Fibroblast of skin of scalp (primary cell): ENCODE measurements at regions not wholly inside any gene's neighbourhood (a gene's known extent, or its start where the extent isn't known, plus 50 kb on each side); places are given as distances from the start of the nearest gene placed in this dataset.
"Not testable (repeated sequence)": the region's sequence is repeated elsewhere in the genome, so short reads cannot be mapped to it uniquely, and the experiment has no call there.

Source experiments
- DNase-seq: peaks from one replicate; pipeline ENCODE4 v3.0.0-alpha.2; 2013

DNA sequence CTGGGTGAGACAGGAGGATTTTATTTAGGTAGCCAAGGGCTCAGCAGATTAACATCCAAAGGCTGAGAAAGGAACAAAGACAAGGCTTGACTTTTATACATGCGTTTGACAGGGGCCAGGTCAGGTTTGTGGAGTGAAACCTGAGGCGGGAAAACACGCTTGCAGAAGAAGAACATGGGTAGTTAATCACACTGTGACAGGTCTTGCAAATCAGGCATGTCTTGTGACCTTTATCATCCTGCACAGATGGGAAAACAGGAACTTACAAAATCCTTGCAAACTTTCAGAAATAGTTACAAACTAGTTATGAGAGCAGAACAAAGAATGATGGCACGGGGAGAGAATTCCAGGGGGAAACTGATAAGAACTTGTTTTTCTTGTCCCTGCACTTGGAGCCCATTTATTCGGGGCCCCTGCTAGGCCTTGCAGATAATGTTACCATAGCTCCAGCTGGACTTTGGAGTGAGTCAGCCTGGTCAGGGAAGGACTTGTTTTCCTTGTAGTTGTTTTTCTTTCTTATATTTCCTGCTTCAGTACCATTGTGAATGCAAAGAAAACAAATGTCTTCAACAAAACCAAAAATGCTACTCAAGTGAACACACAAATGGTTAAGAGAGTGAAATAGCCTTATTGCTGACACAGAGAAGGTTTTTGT, 965.9 kb upstream of the ROBO1 start:
- DNase-seq = peak; percentile 35

DNA sequence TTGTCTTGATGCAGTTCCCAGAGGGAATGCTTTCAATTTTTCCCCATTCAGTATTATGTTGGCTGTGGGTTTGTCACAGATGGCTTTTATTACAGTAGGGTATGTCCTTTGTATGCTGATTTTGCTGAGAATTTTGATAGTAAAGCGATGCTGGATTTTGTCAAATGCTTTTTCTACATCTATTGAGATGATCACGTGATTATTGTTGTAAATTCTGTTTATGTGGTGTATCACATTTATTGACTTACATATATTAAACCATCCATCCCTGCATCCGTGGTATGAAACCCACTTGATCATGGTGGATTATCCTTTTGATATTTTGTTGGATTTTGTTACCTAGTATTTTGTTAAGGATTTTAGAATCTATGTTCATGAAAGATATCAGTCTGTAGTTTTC, 959.8 kb upstream of the ROBO1 start:
- not testable (repeated sequence) for DNase-seq

DNA sequence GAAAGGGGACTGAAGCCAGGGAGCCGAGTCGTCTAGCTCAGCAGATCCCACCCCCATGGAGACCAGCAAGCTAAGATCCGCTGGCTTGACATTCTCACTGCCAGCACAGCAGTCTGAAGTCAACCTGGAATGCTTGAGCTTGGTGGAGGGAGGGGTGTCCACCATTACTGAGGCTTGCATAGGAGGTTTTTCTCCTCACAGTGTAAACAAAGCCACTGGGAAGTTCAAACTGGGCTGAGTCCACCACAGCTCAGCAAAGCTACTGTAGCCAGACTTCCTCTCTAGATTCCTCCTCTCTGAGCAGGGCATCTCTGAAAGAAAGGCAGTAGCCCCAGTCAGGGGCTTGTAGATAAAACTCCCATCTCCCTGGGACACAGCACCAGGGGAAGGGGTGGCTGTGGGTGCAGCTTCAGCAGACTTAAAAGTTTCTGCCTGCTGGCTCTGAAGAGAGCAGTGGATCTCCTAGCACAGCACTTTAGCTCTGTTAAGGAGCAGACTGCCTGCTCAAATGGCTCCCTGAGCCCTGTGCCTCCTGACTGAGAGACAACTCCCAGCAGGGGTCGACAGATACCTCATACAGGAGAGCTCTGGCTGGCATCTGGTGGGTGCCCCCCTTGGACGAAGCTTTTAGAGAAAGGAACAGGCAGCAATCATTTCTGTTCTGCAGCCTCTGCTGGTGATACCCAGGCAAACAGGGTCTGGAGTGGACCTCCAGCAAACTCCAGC, 942.0 kb upstream of the ROBO1 start:
- DNase-seq = not testable (repeated sequence)

DNA sequence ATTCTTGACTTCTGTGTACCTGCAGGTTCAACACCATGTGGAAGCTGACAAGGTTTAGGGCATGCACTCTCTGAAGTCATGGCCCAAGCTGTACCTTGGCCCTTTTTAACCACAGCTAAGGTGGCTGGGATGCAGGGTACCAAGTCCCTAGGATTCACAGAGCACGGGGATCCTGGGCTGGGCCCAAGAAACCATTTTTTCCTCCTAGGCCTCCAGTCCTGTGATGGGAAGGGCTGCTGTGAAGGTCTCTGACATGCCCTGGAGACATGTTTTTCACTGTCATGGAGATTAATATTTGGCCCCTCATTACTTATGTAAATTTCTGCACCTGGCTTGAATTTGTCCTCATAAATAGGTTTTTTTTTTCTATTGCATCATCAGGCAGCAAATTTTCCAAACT, 937.5 kb upstream of the ROBO1 start:
- DNase-seq = no peak

DNA sequence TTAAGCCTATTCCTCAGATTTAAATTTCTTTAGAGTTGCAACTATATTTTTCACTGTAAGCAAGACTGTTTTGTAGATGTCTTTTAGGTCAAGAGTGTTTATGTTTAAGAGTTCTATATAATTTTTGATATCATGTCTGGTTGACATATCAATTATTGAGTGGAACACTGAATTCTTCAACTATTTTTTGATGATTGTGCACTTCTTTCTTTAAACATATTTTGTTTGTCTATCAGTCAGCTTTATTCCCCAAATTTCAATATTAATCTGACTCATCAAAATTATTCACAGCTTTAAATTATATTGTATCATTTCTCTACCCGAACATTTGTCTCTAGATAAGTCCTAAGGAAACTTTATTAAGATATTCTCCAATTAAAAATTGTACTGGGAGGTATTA, 933.6 kb upstream of the ROBO1 start:
- DNase-seq = no peak

DNA sequence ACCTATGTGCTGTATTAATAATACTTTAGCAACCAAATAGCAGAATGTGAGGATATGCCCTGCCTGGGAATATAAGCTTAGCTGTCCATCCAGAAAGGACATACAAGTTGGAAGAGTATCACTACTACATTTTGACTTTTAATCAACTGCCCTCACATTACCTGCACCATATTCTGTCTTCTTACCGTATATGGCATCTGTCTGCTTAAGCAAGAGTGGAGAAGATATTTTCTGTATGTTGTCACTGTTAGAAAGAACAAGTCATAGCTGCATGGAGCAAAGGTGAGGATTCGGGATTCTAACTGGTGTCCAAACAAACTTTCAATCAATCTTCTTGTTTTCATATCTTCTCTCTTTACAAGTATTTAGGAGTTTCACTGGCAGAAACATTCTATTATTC, 929.5 kb upstream of the ROBO1 start:
- DNase-seq = no peak

DNA sequence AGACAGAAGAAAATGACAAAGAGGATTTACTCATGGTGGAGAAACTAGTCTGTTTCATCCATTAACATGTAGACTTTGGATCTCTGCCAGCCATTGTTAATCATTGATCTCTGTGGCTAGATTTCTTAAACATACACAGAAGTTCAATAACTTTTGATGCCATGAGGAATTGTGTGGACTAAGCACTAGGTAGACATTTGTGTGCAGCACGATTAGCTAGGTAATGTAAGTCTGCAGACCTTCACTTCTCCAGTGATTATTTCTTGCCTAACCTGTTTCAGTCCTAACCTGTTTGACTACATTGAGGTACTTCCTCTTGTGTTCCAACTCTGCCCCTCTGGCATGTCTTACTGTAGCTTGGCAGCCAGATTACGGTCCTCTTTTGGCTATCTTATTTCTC, 928.5 kb upstream of the ROBO1 start:
- no peak for DNase-seq

DNA sequence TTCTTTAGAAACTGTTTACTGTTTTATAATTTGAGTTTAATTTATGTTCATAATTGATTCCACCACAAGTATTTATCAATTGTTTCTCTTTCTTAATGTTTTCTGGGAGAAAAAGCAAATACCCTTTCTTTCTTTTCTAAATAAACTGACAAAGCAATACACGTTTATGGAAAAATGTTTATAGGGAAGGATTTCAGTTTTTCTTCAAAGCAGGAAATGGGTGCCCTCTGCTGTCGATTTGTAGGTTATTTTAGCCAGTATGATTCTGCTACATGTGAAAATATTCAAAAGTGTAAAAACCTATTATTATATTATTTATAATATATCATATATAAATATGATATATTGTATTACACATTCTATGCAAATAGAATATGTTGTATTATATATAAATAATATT, 921.0 kb upstream of the ROBO1 start:
- DNase-seq = peak; percentile 27

DNA sequence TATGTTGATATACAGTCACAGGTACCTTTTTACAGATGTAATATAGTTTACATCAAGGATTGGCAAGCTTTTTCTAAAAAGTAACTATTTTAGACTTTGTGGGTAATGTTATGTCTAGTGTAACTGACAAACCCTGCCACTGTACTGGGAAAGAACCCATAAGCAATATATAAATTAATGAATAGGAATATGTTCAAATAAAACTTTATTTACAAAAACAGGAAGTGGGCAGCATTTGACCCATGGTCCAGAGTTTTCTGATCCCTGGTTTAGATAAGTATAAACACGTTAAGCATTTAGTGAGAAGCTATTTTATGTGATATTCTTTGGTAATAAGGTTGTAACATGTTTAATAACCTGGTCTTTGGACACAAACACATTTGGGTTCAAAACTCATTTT, 915.2 kb upstream of the ROBO1 start:
- DNase-seq = no peak

DNA sequence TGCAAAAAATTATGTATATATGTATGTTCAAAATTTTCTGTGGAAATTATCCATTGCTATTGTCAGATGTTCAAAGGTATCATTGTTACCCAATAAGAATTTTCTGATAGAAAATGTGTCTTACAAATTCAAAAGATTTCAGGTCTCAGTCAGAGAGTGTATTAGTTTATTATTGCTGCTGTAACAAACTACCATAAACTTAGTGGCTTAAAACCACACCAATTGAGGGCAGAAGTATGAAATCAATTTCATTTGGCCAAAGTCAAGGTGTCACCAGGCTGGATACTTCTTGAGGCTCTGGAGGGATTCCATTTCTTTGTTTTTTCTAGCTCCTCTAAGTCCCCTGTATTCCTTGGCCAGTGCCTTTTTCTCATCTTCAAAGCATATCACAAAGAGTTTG, 914.4 kb upstream of the ROBO1 start:
- no peak for DNase-seq

DNA sequence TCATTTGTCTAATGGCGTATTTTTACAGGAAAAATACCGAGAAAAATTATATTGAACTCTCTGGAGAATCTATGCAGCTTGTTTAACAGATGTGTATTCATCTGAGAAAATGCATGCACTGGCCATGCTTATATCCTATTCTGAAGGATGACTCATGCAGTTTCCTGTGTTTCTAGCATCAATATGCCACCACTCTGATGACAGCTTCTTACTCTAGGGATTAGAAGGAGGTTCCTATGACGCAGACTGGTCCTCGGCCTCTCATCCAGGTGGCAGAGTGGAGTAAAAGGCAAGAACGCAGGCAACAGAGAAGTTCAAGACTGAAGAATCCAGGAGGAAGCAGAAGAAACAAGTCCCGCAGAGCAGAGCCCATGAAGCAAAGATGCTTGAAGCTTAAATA, 910.0 kb upstream of the ROBO1 start:
- peak; percentile 35 for DNase-seq

DNA sequence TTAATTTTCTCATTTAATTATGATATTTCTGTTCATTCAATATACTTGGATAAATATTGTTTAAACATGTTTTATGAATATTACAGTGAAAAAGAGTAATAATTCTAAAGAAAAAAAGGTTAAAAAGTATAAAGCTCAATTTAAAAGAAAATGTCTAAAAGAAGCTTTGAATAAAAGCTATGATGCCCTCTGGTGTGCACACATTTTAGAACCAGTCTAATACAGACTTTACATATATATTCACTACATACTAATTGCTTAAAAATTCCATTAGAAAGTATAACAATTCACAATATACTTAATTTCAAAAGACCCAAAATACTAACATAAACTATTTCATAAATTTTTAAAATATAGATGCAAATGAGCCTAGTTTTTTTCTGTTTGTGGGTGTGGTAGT, 909.1 kb upstream of the ROBO1 start:
- DNase-seq = no peak

DNA sequence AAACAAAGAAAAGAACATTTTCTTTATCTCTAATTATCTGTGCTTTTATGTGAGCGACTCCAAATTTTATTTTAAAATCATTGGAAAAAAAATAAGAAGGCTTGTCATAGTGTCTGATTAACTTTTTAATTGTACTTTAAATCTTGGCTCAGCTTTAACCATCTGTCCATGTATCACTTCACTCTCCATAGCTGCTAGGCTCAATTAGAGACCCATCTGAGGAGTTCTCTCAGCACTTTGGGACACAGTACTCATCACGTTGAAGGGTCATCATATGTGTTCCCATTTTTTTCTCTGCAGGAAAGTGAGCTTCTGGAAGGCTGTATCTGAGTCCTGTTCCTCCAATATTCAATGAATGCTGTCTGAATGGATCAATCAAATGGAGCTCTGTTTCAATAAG, 908.5 kb upstream of the ROBO1 start:
- DNase-seq = no peak

DNA sequence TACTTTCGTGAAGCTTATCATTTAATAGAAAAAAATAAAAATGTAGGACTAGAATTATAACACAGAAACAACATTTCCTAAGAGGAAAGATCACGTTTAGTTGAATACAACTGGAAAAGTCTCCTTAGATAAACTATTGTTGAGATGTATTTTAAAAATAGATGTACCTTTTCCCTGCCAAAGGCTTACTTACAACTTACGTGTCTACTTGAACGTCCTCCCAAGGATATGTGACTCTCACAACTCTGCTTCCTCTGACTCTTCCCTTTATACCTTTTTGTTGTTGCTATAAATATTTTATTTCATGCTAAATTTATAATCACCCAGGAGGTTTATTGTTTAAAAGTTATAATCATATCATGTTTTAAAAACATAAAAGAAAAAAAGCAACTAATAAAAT, 908.0 kb upstream of the ROBO1 start:
- DNase-seq = no peak

DNA sequence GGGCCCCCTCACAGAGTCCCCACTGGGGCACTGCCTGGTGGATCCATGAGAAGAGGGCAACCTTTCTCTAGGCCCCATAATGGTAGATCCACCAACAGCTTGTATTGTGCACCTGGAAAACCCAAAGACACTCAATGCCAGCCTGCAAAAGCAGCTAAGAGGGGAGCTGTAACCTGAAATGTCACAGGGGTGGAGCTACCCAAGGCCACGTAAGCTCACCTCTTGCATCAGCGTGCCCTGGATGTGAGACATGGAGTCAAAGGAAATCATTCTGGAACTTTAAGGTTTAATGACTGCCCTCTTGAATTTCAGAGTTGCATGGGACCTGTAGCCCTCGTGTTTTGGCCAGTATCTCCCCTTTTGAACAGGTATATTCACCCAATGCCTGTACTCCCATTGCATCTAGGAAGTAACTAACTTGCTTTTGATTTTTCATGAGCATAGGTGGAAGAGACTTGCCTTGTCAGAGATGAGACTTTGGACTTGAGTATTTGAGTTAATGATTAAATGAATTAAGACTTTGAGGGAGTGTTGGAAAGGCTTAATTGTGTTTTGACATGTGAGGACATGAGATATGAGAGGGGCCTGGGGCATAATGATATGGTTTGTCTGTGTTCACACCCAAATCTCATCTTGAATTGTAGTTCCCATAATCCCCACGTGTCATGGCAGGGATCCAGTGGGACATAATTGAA, 900.9 kb upstream of the ROBO1 start:
- no peak for DNase-seq

DNA sequence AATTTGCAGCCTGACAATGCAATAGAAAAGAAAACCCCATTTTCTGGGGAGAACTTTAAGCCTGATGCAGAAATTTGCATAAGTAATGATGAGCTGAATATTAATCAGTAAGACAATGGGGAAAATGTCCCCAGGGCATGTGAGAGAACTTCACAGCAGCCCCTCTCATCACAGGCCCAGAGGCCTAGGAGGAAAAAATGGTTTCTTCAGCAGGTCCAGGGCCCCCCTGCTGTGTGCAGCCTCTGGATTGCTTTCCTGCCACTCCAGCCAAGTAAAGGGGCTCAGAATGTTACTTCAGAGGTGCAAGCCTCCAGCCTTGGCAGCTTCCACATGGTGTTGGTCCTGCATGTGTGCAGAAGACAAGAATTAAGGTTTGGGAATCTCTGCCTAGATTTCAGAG, 900.3 kb upstream of the ROBO1 start:
- DNase-seq = no peak

DNA sequence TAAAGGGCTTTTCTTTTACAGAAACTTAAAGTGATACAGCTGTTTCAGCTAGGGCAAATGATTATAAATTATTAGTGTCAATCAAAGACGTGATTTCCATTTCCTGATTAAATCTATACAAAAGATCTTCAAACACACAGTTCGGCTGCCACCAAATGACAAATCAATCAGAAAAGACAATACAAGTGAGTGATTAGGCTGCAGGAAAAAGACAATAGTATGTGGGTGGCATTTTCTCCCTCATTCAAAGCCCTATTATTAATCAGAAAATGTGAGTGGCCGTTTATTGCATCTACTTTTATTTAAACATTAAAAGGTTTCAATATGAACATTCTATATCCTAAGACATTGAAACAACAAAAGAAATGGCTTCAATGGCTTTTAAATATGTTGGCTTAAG, 895.6 kb upstream of the ROBO1 start:
- DNase-seq = no peak

DNA sequence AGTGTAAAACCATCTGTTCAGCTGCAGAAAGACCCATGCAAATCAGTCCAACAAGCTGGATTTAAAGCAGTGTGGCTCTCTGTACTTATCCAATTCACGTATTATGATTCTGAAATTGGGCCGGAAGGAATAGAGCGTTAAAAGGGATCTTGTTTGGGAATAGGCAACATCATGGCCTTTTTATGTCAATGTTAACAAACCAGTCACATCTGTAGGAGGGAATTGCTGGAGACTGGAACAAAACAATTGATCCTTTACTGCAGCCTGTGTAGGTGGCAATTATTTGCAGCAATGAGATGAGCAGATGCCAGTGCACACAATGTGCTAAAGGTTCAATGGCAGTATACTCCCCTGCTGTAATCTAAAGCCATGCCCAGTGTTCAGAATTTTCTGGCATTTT, 887.4 kb upstream of the ROBO1 start:
- DNase-seq = no peak

DNA sequence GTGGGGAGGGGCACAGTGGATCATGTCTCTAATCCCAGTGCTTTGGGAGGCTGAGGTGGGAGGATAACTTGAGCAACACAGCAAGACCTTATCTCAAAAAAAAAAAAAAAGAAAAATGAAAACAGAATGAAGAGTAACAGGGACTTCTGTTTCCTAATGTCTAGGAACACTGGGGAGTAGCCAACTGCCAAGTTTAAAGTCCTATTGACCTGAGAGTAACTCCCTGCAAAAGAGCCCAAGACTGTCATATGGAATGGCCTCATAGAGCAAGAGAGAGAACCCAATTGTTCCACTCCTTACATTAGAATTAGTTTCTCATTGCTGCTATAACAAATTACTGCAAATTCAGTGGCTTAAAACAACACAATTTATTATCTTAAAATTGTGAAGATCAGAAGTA, 881.4 kb upstream of the ROBO1 start:
- DNase-seq = no peak

DNA sequence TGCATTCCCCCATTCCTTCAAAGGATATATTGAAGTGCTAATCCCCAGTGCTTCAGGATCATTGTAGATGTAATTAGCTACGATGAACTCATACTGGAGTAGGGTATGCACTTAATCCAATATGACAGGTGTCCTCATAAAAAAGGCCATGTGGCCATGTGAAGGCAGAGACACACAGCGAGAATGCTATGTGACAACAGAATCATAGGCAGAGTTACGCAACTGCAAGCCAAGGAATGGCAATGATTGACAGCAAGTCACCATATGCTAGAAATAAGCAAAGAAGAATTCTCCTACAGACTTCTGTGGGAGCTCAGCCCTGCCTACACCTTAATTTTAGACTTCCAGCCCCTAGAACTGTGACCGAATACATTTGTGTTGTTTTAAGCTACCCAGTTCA, 875.6 kb upstream of the ROBO1 start:
- no peak for DNase-seq

DNA sequence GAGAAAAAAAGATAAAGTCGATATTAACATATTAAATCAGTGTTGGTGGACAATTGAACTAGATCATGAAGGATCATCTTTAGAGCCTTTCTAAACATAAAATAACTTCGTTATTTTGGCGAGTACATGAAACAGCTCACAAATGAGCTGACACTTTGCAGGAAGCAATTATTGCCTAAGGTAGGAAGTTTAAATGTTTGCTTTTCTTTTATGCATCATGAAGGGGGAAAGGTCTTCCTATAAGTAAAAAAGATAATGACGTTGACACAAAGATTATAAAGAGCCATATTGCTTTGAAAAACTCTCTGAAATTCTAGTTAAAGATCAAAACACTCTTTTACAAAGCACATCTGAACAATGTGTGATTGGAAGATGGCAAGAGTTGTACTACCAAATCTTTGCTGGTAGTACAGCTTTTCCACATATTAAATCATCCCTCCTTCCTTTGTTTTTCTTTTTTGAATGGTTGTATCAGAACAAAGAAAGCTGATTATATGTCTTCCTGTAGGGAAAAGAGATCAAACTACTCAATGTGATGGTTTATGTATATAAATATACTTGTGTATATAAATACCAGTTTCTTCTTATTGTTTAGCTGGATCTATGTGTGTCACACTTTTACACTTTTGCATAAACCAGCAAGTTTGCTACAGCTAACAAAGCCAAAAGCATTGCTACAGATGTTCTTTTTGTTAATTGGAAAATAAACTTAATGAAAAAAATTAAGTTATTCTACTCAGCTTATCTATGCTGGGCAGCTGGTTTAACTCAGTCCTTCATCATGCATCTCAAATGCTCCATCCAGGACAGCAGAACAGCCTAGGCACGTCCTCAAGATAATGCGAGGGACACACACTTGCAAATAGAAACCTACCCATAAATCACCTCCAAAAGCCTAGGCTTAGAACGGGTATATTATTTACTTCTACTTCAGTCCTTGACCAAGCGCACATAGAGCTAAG, 850.8 kb upstream of the ROBO1 start:
- no peak for DNase-seq

DNA sequence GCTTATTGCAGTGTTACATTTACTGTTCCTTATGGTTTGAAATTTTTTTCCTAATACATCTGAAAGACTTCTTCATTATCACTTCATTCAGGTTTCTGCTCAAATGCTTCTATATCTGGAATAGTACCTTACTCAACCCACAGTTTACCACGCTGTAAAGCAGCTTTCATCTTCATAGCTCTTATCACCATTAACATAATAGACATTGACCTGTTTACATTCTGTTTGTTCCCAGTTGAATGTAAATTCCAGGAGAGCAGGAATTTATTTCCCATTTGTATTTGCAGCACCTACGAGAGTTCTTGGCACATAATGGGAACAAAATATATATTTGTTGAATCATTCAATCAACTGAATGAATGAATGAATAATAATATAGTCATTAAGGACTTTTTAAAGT, 844.6 kb upstream of the ROBO1 start:
- DNase-seq = no peak

DNA sequence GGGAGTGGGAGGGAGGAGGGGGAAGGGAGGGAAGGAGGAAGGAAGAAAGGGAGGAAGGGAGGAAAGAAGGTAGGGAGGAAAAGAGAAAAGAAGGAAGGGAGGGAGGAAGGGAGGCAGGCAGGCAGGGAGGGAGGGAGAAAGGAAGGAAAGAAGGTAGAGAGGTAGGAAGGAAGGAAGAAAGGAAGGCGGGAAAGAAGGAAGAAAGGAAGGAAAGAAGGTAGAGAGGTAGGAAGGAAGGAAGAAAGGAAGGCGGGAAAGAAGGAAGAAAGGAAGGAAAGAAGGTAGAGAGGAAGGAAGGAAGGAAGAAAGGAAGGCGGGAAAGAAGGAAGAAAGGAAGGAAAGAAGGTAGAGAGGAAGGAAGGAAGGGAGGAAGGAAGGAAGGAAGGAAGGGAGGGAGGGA, 840.3 kb upstream of the ROBO1 start:
- not testable (repeated sequence) for DNase-seq
